HG03558 (cell line): ENCODE measurements at regions not wholly inside any gene's neighbourhood (a gene's known extent, or its start where the extent isn't known, plus 50 kb on each side); places are given as distances from the start of the nearest gene placed in this dataset.

ENCODE experiments used
- ATAC-seq: cut with Tn5 transposase; IDR thresholded peaks from one replicate; pipeline ENCODE4 v1.9.1; 2021; ENCODE audit warnings: moderate number of reproducible peaks; ENCODE audit not compliant: unreplicated experiment; ENCODE audit errors: extremely low read depth

- ATAC-seq, result no peak
Observed at GRCh38 chr18:67636597-67637385, 120.3 kb upstream of the DSEL start.

DNA sequence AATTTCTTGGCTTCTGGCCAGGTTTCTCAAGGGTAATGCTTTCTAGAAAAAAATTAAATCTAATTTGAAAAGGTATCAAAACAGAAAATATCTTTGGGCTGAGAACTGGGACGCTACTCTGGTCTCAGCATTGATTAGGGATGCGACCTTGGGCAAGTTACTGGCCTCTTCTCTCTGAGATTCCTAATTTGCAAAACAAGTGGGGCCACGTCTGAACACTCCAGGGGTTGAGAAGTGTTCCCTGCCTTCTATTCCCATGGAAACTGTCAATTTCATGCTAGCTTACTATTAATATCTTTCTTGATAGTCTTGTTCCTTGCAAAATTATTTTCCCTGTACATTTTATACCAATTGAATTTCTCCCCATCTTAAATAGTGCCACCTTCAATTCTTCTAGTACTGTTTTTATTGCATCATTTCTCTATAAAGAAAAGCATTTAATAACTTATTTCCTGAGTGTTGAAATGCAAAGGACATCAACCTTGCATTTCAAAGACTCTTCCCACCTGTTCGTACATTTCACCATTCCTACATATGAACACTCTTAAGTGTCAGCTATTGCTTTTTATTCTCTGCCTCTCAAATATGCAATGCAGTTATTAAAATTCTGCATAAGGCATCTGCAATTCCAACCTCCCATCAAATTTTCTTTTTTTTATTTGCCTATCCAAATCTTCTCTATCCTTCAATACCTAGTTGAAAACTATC lies 118.3 kb upstream of the DSEL start:
- no peak for ATAC-seq

- no peak for ATAC-seq
Observed at GRCh38 chr18:67633939-67634338, 117.4 kb upstream of the DSEL start.

GRCh38 chr18:67621906-67622305 lies 105.4 kb upstream of the DSEL start:
- no peak for ATAC-seq

- no peak for ATAC-seq
Observed at GRCh38 chr18:67621049-67621713, 104.7 kb upstream of the DSEL start.

DNA sequence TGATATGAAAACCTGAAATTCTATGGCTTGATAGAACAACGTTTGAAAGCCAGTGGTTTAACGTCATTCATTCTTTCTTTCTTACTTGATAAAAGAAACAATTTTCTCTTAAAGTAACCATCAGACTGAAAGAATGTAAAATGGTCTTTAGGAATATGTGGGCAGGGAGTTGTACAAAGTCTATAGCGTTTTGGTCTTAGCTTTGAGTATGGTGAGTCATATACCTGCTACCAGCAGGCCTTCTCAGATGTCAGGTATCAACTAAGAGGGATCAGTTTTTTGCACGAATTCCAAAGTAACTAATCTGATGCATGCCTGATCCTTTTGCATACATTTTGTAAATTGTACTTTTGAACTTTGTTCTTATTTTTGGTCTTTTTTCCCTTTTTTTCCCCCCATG lies 101.5 kb upstream of the DSEL start:
- ATAC-seq, result no peak

DNA sequence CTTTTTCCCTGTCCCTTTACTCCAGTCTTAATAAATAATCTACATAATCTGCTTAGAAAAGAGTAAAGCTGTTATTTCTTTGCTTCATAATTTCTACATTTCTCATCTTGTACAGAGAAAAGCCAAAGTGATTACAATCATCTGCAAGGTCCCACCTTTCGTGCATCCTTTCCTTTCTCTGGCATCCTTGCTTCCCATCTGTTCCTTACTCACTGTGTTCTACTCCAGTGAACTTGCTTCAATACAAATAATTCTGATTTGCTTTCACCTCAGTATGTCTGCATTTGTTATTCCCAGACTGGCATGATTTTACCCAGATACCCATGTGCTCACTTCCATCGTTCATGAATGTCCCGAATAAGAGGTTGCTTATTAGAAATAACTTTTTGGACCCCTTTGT lies 99.4 kb upstream of the DSEL start:
- ATAC-seq, result no peak

- ATAC-seq, result no peak
Observed at GRCh38 chr18:67613731-67614130, 97.2 kb upstream of the DSEL start.

DNA sequence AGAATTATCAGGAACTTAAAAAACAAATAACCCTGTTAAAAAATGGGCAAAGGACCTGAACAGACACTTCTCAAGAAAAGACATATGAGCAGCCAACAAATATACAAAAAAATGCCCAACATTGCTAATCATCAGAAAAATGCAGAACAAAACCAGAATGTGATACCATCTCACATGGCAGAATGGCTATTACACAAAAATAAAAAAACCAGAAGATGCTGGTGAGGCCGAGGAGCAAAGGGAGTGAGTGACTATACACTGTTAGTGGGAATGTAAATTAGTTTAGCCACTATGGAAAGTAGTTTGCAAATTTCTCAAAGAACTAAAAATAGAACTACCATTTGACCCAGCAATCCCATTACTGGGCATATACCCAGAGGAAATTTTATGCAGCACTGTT lies 95.8 kb upstream of the DSEL start:
- no peak for ATAC-seq

- ATAC-seq, result no peak
Observed at GRCh38 chr18:67608615-67609273, 92.2 kb upstream of the DSEL start.

- ATAC-seq, result no peak
Observed at GRCh38 chr18:67608191-67608590, 91.7 kb upstream of the DSEL start.

DNA sequence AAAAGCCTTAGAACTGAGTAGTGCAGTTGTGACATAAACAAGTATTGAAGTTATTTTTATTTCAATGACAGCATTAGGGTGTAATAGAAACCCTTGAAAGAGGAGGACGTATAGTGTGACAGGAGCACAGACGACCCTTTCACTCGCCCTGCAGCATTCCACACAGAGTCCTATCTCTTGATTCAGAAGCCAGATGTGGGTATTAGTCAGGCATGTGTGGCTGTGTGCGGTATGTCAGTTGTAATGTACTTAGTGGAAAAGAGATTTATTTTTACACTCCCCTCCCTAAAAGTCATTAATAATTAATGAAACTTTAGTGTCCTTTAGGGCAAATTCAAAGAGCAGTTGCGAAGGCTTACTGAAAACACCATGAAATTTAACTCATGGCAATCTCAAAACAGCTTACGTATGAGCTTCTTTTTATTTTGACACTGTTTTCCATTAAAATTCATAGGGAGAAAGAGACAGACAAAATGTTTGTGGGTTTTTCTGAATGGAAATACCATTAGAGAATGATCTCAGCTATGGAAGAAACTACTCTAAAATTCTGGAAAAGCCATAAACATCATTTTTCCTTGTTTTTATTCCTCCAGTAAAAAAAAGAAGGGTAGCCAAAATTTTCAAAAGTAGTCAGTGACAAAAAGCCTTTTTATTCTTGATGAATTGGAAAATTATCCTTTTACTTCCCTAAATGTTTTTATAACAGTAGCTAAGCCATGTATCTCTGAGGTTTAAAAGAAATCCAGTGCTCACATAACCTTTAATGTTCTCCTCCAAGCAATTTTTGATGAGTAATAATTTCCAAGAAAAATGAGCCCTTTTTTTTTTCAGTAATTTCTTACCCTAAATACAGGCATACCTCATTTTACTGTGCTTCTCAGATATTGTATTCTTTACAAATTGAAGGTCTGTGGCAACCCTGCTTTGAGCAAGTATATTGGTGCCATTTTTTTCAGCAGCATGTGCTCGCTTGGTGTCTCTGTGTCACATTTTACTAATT lies 84.0 kb upstream of the DSEL start:
- no peak for ATAC-seq

GRCh38 chr18:67599277-67599676 lies 82.8 kb upstream of the DSEL start:
- ATAC-seq, result no peak

- no peak for ATAC-seq
Observed at GRCh38 chr18:67597759-67598158, 81.2 kb upstream of the DSEL start.

DNA sequence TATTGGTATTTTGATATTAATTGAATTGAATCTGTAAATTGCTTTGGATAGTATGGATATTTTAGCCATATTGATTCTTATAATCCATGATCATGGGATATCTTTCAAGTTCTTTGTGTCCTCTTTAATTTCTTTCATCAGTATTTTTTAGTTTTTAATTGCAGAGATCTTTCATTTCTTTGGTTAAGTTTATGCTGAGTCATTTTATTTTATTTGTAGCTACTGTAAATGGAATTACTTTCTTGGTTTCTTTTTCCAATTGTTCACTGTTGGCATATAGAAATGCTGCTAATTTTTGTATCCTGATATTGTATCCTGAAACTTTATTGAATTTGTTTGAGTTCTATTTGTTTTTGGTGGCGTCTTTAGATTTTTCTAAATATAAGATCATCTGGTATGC lies 79.5 kb upstream of the DSEL start:
- no peak for ATAC-seq

DNA sequence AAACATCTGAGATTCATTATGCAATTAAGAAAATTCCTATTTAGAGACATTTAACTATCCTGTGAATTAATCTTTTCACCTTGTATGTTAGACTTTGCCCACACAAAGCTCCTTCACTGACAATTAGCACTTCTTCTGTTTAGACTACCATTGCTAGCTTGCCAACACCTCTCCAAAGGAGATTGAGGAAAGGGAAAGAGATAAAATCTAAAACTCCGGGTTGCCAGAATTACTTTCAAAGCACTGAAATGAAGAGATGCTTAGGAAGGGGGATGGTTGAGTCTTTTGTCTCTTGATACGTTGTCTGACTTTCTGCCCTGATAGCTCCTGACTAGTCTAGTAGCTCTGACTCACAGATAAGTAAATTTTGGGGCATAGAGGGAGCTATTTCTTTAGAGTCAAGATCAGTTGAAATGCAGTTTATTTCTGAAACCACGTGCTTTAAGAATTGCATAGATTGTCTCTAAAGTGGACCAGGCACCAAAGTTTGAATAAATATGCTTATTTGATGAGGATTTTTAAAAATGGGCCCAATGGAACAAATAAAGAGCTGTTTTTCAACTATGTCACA lies 74.1 kb upstream of the DSEL start:
- no peak for ATAC-seq

DNA sequence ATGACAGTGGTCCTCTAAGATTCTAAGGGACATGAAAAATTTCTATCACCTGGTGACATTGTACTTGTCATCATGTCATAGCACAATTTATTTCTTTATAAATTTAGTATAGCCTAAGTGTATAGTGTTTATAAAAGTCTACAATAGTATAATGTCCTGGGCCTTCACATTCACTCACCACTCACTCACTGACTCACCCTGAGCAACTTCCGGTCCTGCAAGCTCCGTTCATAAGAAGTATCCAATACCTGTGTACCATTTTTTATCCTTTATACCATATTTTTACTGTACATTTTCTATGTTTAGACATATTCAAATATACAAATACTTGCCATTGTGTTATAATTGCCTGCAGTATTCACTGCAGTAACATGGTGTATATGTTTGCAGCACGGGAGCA lies 72.8 kb upstream of the DSEL start:
- no peak for ATAC-seq

DNA sequence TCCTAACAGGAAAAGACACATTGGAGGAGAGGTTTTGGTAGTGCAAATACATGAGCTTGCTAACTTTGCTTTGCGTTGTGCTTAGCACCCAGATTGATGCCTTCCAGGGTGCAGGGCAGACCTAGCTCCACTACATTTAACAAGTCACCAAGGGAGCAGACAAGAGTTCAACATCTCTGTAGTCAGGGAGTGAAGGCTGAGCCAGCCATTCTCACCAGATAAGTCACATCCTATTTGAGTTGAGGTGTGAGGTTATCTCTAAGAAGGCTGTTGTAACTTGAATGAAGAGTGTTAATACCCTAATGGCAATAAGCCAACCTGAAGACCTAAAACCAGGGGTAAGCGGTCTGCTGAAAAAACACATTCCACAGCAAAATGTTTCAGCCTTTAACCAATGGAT lies 69.6 kb upstream of the DSEL start:
- no peak for ATAC-seq

DNA sequence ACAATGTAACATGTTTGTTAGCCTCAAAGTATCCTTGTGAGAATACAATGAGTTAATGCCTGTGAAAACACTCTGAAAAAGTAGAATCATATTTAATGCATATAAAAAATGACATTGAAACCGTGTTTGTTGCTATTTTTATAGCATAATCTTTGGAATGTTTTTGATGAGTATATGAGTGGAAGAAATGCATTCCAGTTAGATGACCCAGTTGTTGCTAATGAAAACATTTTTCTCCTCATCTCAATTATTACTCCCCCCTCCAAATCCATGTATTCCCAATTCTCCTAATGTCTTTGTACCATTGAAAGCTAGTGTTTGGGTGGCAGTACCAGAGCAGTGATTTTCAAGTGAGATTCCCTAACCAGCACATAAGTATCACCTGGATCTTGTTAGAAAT lies 67.1 kb upstream of the DSEL start:
- ATAC-seq, result no peak
